ENCODE measurements at regions not wholly inside any gene's neighbourhood (a gene's known extent, or its start where the extent isn't known, plus 50 kb on each side); places are given as distances from the start of the nearest gene placed in this dataset.

DNA sequence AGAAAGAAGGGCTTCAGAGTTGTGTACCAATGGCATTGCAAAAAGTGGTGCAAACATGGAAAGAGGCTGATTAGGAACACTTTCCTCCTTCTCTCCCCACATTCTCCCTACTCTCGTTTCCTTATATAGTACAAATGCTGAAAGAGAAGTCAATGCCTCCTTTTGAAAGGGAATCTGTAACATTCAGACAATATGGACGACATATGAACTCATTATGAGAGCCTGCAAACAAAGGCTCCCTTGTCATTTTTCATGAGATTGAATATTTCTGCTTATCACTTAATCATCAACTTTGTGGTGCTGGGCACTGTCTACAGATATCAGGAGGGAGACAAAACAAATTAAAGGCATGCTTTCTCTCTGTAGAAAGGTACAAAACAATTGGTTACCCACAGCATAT, 437.1 kb upstream of the PHF14 start:
- no peak for FAIRE-seq
- dilution Hi-C loops (cut with MboI; ENCODE audit: extremely low pct_ligation_motif_present, low sequenced_read_pairs) = no loop called here
- TF ChIP-seq, protein P1, sequence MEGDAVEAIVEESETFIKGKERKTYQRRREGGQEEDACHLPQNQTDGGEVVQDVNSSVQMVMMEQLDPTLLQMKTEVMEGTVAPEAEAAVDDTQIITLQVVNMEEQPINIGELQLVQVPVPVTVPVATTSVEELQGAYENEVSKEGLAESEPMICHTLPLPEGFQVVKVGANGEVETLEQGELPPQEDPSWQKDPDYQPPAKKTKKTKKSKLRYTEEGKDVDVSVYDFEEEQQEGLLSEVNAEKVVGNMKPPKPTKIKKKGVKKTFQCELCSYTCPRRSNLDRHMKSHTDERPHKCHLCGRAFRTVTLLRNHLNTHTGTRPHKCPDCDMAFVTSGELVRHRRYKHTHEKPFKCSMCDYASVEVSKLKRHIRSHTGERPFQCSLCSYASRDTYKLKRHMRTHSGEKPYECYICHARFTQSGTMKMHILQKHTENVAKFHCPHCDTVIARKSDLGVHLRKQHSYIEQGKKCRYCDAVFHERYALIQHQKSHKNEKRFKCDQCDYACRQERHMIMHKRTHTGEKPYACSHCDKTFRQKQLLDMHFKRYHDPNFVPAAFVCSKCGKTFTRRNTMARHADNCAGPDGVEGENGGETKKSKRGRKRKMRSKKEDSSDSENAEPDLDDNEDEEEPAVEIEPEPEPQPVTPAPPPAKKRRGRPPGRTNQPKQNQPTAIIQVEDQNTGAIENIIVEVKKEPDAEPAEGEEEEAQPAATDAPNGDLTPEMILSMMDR (optimal IDR thresholded peaks at IDR 0.05 in 1 of 3, IDR thresholded peaks at IDR 0.05 in 1 of 3, conservative IDR thresholded peaks at IDR 0.05 in 1 of 3; ENCODE audit: extremely low read depth in 1 of 3, insufficient read depth in 2 of 3, low read length in 3 of 3) = no peak
- TF ChIP-seq EZH2 (IDR thresholded peaks at IDR 0.05; ENCODE audit: low read length) = no peak

DNA sequence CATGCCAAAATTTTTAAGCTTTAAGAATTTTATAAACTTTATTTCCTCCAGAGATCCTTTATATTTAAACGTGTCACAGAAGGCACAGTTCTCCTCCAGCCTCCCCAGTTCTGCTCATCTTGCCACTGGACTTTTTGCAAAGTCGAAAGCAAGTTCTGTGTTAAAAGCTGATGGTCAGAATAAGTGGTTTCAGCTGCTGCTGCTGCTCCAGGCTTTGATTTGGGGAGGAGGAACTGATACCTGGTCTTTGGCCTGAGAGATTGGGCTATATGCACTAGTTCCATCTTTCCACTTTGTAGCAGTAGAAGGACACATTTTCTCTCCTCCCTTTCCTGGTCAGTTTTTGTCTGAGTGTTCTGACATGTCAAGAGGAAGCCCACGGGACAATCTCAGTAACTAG, 435.9 kb upstream of the PHF14 start:
- Histone ChIP-seq H3K36me3 (ENCODE audit: control insufficient read depth in 2 of 2, extremely low read depth in 1 of 2, insufficient read depth in 2 of 2, low read length in 2 of 2) (no peaks in the 10 kb centered on the region), H3K9me1 (ENCODE audit: control insufficient read depth, extremely low read depth, insufficient read depth, low read length) (no peaks in the 10 kb centered on the region), H3K4me3 (ENCODE audit: control insufficient read depth in 2 of 3, extremely low read depth in 1 of 3, insufficient read depth in 2 of 3, low read depth in 1 of 3, low read length in 3 of 3) (no peak overlapping the region), H2AFZ (ENCODE audit: control insufficient read depth, low read length) (no peak overlapping the region), H3K4me1 (ENCODE audit: control insufficient read depth, extremely low read depth, insufficient read depth, low read length) (no peaks in the 10 kb centered on the region), H3K27me3 (ENCODE audit: control insufficient read depth, extremely low read depth, insufficient read depth, low read length) (no peaks in the 10 kb centered on the region), H3K9ac (ENCODE audit: control insufficient read depth, extremely low read depth, insufficient read depth, low read length) (no peak overlapping the region), H3K79me2 (ENCODE audit: control insufficient read depth, insufficient read depth, low read length) (no peaks in the 10 kb centered on the region), H3K4me2 (ENCODE audit: control insufficient read depth, extremely low read depth, insufficient read depth, low read depth, low read length) (no peak overlapping the region), H3K27ac (ENCODE audit: control insufficient read depth, insufficient read depth, low read length) (no peak overlapping the region), H4K20me1 (ENCODE audit: control insufficient read depth, extremely low read depth, insufficient read depth, low read length) (no peaks in the 10 kb centered on the region), H3K9me3 (ENCODE audit: control insufficient read depth, low read depth, low read length) (no peaks in the 10 kb centered on the region)
- dilution Hi-C loops (cut with MboI; ENCODE audit: extremely low pct_ligation_motif_present, low sequenced_read_pairs) = no loop called here
- DNase-seq (ENCODE audit: low read depth, low spot score) (no peak), FAIRE-seq (no peak)
- TF ChIP-seq, protein P1 (optimal IDR thresholded peaks at IDR 0.05 in 1 of 3, IDR thresholded peaks at IDR 0.05 in 1 of 3, conservative IDR thresholded peaks at IDR 0.05 in 1 of 3; ENCODE audit: extremely low read depth in 1 of 3, insufficient read depth in 2 of 3, low read length in 3 of 3) = no peak
- TF ChIP-seq EZH2 (IDR thresholded peaks at IDR 0.05; ENCODE audit: low read length) = no peak

More for the DNA sequence above, 437.1 kb upstream of the PHF14 start:
- H3K27ac ChIP-seq (ENCODE audit: control insufficient read depth, insufficient read depth, low read length) = no peak overlapping the region
- H3K4me2 ChIP-seq (ENCODE audit: control insufficient read depth, extremely low read depth, insufficient read depth, low read depth, low read length) = no peak overlapping the region
- H3K36me3 ChIP-seq (ENCODE audit: control insufficient read depth in 2 of 2, extremely low read depth in 1 of 2, insufficient read depth in 2 of 2, low read length in 2 of 2) = no peaks in the 10 kb centered on the region
- no peaks in the 10 kb centered on the region for H4K20me1 ChIP-seq (ENCODE audit: control insufficient read depth, extremely low read depth, insufficient read depth, low read length)
- no peak overlapping the region for H3K9ac ChIP-seq (ENCODE audit: control insufficient read depth, extremely low read depth, insufficient read depth, low read length)
- DNase-seq (ENCODE audit: low read depth, low spot score) = no peak
- H3K4me1 ChIP-seq (ENCODE audit: control insufficient read depth, extremely low read depth, insufficient read depth, low read length) = no peaks in the 10 kb centered on the region
- H3K9me1 ChIP-seq (ENCODE audit: control insufficient read depth, extremely low read depth, insufficient read depth, low read length) = no peaks in the 10 kb centered on the region
- H3K79me2 ChIP-seq (ENCODE audit: control insufficient read depth, insufficient read depth, low read length) = no peaks in the 10 kb centered on the region
- no peak overlapping the region for H3K4me3 ChIP-seq (ENCODE audit: control insufficient read depth in 2 of 3, extremely low read depth in 1 of 3, insufficient read depth in 2 of 3, low read depth in 1 of 3, low read length in 3 of 3)
- H3K27me3 ChIP-seq (ENCODE audit: control insufficient read depth, extremely low read depth, insufficient read depth, low read length) = no peaks in the 10 kb centered on the region
- no peaks in the 10 kb centered on the region for H3K9me3 ChIP-seq (ENCODE audit: control insufficient read depth, low read depth, low read length)
- no peak overlapping the region for H2AFZ ChIP-seq (ENCODE audit: control insufficient read depth, low read length)

All from keratinocyte (primary cell).